C4-2B (cell line): ENCODE measurements at regions not wholly inside any gene's neighbourhood (a gene's known extent, or its start where the extent isn't known, plus 50 kb on each side); places are given as distances from the start of the nearest gene placed in this dataset.

Experiments
- CTCF ChIP-seq: fragments of 450-650 bp; conservative IDR thresholded peaks from 2 replicates; pipeline ENCODE4 v1.5.1; 2017; ENCODE audit warnings: mild to moderate bottlenecking
- ZFX ChIP-seq: fragments of 450-650 bp; IDR thresholded peaks from 2 replicates; pipeline ENCODE4 v1.6.1; 2017

GRCh38 chr15:91426412-91426811, 326.4 kb downstream of the SV2B start:
- TF ChIP-seq CTCF, result no peak
- no peak for TF ChIP-seq ZFX
